HepG2 (cell line): ENCODE measurements at regions not wholly inside any gene's neighbourhood (a gene's known extent, or its start where the extent isn't known, plus 50 kb on each side); places are given as distances from the start of the nearest gene placed in this dataset.

Experiments used
- AGO2 ChIP-seq: fragments of 200-400 bp; formaldehyde crosslinking; optimal IDR thresholded peaks from 2 replicates; pipeline ENCODE3; 2017; ENCODE audit warnings: mild to moderate bottlenecking, low read depth, low read length, moderate library complexity
- FOXK1 ChIP-seq: sonication (generic); formaldehyde crosslinking; IDR thresholded peaks from 2 replicates; pipeline ENCODE4 v1.4.0; 2020; ENCODE audit warnings: low read depth, missing genetic modification reagents, borderline replicate concordance
- SMYD3 ChIP-seq: sonication (generic); formaldehyde crosslinking; IDR thresholded peaks from 2 replicates; pipeline ENCODE4 v1.8.1; 2023; ENCODE audit warnings: mild to moderate bottlenecking, missing genetic modification reagents
- ZFP36 ChIP-seq: fragments of 150-350 bp; IDR thresholded peaks from 2 replicates; pipeline ENCODE4 v1.6.1; 2018; ENCODE audit warnings: borderline replicate concordance, low read length, low read depth; ENCODE audit not compliant: partially characterized antibody

- TF ChIP-seq SMYD3 (no peak), ZFP36 (no peak), FOXK1 (CRISPR knock-in tag) (no peak), AGO2 (no peak)
Measured at GRCh38 chr2:145366341-145366740, 846.4 kb upstream of the ZEB2 start.
